CD14-positive monocyte (primary cell): ENCODE measurements at regions not wholly inside any gene's neighbourhood (a gene's known extent, or its start where the extent isn't known, plus 50 kb on each side); places are given as distances from the start of the nearest gene placed in this dataset.

Experiments used
- DNase-seq, 3 donors: peaks; one replicate each; pipeline ENCODE4 v3.0.0-alpha.2; 2011 to 2022
- H2AFZ ChIP-seq: 2 replicates; pipeline ENCODE4 v1.6.0; 2012; ENCODE audit warnings: mild to moderate bottlenecking, low read depth, low read length, inconsistent platforms; ENCODE audit not compliant: insufficient read depth, poor library complexity, severe bottlenecking
- H3K27ac ChIP-seq, 2 donors: 1 replicate in 1 of 2; 2 replicates in 1 of 2; pipeline ENCODE4 v1.5.1; 2012 to 2013; ENCODE audit warnings: low read length in 2 of 2, control low read depth in 1 of 2, inconsistent platforms in 1 of 2, low read depth in 1 of 2, mild to moderate bottlenecking in 1 of 2
- H3K27me3 ChIP-seq, 2 donors: one replicate each; pipeline versions ENCODE4 v1.6.0 to v1.6.1; 2011 to 2013; ENCODE audit warnings: low read length in 2 of 2; ENCODE audit not compliant: control insufficient read depth in 2 of 2, insufficient read depth in 2 of 2
- H3K36me3 ChIP-seq, 2 donors: replicated peaks in 1 of 2; 1 replicate in 1 of 2; 2 replicates in 1 of 2; pipeline versions ENCODE4 v1.5.1 to v1.6.1; 2012 to 2013; ENCODE audit warnings: low read length in 2 of 2, control low read depth in 1 of 2, inconsistent platforms in 1 of 2, mild to moderate bottlenecking in 1 of 2; ENCODE audit not compliant: insufficient read depth in 2 of 2, control insufficient read depth in 1 of 2
- H3K4me1 ChIP-seq, 2 donors: 1 replicate in 1 of 2; 2 replicates in 1 of 2; pipeline versions ENCODE4 v1.5.1 to v1.6.1; 2012 to 2013; ENCODE audit warnings: low read length in 2 of 2, control low read depth in 1 of 2, inconsistent platforms in 1 of 2, mild to moderate bottlenecking in 1 of 2, moderate library complexity in 1 of 2; ENCODE audit not compliant: insufficient read depth in 2 of 2, control insufficient read depth in 1 of 2
- H3K4me2 ChIP-seq: replicated peaks from 2 replicates; pipeline ENCODE3; 2012; ENCODE audit warnings: low read length, moderate library complexity, mild to moderate bottlenecking; ENCODE audit not compliant: poor library complexity, severe bottlenecking; ENCODE audit errors: extremely low read depth
- H3K4me3 ChIP-seq, 3 experiments: fragments of 200-600 bp in 1 of 3; sonication (generic) in 1 of 3; replicated peaks in 1 of 3; 1 replicate in 2 of 3; 2 replicates in 1 of 3; pipeline ENCODE4 v1.5.1; 2011 to 2013; ENCODE audit warnings: low read length in 3 of 3, mild to moderate bottlenecking in 3 of 3, control low read depth in 2 of 3, low read depth in 2 of 3, inconsistent platforms in 1 of 3, moderate library complexity in 1 of 3
- H3K79me2 ChIP-seq: 2 replicates; pipeline ENCODE4 v1.6.0; 2012; ENCODE audit warnings: mild to moderate bottlenecking, control low read depth, inconsistent platforms, low read length, moderate library complexity; ENCODE audit not compliant: insufficient read depth
- H3K9ac ChIP-seq: 2 replicates; pipeline ENCODE4 v1.6.0; 2017; ENCODE audit warnings: low read length, mild to moderate bottlenecking; ENCODE audit not compliant: insufficient read depth, poor library complexity, severe bottlenecking
- H3K9me3 ChIP-seq, 2 donors: replicated peaks in 1 of 2; 1 replicate in 1 of 2; 2 replicates in 1 of 2; pipeline versions ENCODE4 v1.5.1 to v1.6.1; 2012 to 2013; ENCODE audit warnings: low read length in 2 of 2, control low read depth in 1 of 2; ENCODE audit not compliant: control insufficient read depth in 1 of 2, insufficient read depth in 1 of 2
- H4K20me1 ChIP-seq: 2 replicates; pipeline ENCODE4 v1.6.0; 2012; ENCODE audit warnings: mild to moderate bottlenecking, low read length, control low read depth, moderate library complexity; ENCODE audit not compliant: insufficient read depth
- H3K27ac Mint-ChIP-seq, 7 donors: one replicate each; pipeline ENCODE4 v1.8.0; 2020; ENCODE audit warnings: mild to moderate bottlenecking in 7 of 7, mixed read lengths in 7 of 7, moderate library complexity in 6 of 7, inconsistent platforms in 2 of 7
- H3K27me3 Mint-ChIP-seq, 3 donors: one replicate each; pipeline ENCODE4 v1.8.0; 2021 to 2022; ENCODE audit warnings: low read depth in 3 of 3, mild to moderate bottlenecking in 3 of 3, mixed read lengths in 3 of 3, moderate library complexity in 3 of 3, inconsistent platforms in 1 of 3
- H3K36me3 Mint-ChIP-seq, 2 donors: one replicate each; pipeline ENCODE4 v1.8.0; 2020; ENCODE audit warnings: mixed read lengths in 2 of 2, inconsistent platforms in 1 of 2, mild to moderate bottlenecking in 1 of 2
- H3K4me1 Mint-ChIP-seq: one replicate; pipeline ENCODE4 v1.8.0; 2020; ENCODE audit warnings: mild to moderate bottlenecking, mixed read lengths
- H3K4me3 Mint-ChIP-seq, 2 donors: one replicate each; pipeline ENCODE4 v1.8.0; 2020; ENCODE audit warnings: mild to moderate bottlenecking in 2 of 2, mixed read lengths in 2 of 2, moderate library complexity in 1 of 2
- H3K9me3 Mint-ChIP-seq, 7 donors: one replicate each; pipeline ENCODE4 v1.8.0; 2020 to 2022; ENCODE audit warnings: mixed read lengths in 7 of 7, mild to moderate bottlenecking in 6 of 7, moderate library complexity in 6 of 7, inconsistent platforms in 2 of 7
- WGBS: methylation state at CpG from one replicate; pipeline ENCODE4 v1.1.5; 2013; ENCODE audit warnings: missing lambda C conversion rate; ENCODE audit not compliant: insufficient coverage; 5-methylcytosine and 5-hydroxymethylcytosine counted together
- intact Hi-C, 2 donors: fragments of 100-400 bp; cut with micrococcal nuclease; formaldehyde crosslinking; loops; one replicate each; pipeline versions ENCODE4 v1.15.0 to v1.15.1; 2023
- TF ChIP-seq, protein P1 (sequence below): fragments of 200-600 bp; IDR thresholded peaks from one replicate; pipeline ENCODE4 v1.8.0; 2022; ENCODE audit warnings: antibody characterized with exemption, mild to moderate bottlenecking

DNA sequence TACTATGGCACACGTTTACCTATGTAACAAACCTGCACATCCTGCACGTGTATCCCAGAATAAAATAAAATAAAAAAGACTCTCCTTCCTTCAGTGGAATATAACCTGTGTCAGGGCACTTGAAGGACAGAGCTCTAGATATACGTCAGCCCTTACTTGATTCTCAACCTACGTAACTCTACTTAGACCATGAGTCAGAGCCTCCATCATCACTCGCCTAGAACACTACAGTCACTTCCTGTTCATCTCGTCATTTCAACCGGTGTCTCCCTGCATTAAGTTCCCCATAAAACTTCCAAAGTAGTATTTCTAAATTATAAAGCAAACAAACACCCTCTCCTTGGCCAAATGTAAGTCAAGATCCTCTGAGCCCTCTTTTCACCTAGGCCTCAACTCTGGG is 243.5 kb upstream of the CCNG1 start:
- no peak overlapping the region for H3K27ac Mint-ChIP-seq
- Histone ChIP-seq H3K4me3 (no peak overlapping the region), H3K27me3 (no peaks in the 10 kb centered on the region), H3K36me3 (no peaks in the 10 kb centered on the region), H3K27ac (no peak overlapping the region), H3K4me1 (no peaks in the 10 kb centered on the region), H3K9ac (no peak overlapping the region), H3K9me3 (peaks cover 0 to 14% of the 10 kb centered on the region in 2 donors), H3K79me2 (no peaks in the 10 kb centered on the region), H4K20me1 (no peaks in the 10 kb centered on the region), H3K4me2 (no peak overlapping the region), H2AFZ (no peak overlapping the region)
- H3K27me3 Mint-ChIP-seq: no peaks in the 10 kb centered on the region
- no peak for DNase-seq
- intact Hi-C loops: no loop called here
- WGBS: 100% methylated on average over 2 of the region's 7 CpGs
- no peak overlapping the region for H3K4me3 Mint-ChIP-seq
- no peaks in the 10 kb centered on the region for H3K36me3 Mint-ChIP-seq
- TF ChIP-seq, protein P1, sequence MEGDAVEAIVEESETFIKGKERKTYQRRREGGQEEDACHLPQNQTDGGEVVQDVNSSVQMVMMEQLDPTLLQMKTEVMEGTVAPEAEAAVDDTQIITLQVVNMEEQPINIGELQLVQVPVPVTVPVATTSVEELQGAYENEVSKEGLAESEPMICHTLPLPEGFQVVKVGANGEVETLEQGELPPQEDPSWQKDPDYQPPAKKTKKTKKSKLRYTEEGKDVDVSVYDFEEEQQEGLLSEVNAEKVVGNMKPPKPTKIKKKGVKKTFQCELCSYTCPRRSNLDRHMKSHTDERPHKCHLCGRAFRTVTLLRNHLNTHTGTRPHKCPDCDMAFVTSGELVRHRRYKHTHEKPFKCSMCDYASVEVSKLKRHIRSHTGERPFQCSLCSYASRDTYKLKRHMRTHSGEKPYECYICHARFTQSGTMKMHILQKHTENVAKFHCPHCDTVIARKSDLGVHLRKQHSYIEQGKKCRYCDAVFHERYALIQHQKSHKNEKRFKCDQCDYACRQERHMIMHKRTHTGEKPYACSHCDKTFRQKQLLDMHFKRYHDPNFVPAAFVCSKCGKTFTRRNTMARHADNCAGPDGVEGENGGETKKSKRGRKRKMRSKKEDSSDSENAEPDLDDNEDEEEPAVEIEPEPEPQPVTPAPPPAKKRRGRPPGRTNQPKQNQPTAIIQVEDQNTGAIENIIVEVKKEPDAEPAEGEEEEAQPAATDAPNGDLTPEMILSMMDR: no peak
- H3K4me1 Mint-ChIP-seq: no peaks in the 10 kb centered on the region
- peaks cover 0 to 6% (median 2%) of the 10 kb centered on the region in 7 donors for H3K9me3 Mint-ChIP-seq

DNA sequence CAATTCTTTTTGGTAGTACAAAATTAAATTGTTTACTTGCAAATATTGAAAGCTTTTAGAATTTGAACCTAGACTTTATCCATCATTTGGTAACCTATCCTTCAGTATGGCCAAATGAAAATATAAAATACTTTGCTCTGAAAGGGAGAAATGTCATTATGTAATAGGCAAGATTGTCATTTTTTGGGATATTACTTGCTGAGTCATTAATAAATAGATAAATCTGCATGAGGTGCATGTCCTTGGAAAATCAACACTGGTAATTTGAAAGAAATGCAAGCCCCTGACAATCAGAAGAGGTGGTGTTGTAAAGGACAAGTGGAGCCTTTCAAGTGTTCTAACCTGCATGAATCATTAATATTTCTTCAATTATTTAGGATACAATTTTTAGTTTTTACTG is 231.8 kb upstream of the CCNG1 start:
- Mint-ChIP-seq H3K27me3 (peaks cover 0 to 2% (median 1%) of the 10 kb centered on the region in 3 donors), H3K36me3 (no peaks in the 10 kb centered on the region), H3K27ac (no peak overlapping the region), H3K9me3 (peaks cover 0 to 8% (median 3%) of the 10 kb centered on the region in 7 donors), H3K4me3 (no peak overlapping the region), H3K4me1 (no peaks in the 10 kb centered on the region)
- Histone ChIP-seq H3K27me3 (no peaks in the 10 kb centered on the region), H3K9ac (no peak overlapping the region), H3K4me3 (no peak overlapping the region), H3K79me2 (no peaks in the 10 kb centered on the region), H4K20me1 (no peaks in the 10 kb centered on the region), H3K9me3 (peaks cover 2 to 11% of the 10 kb centered on the region in 2 donors), H2AFZ (no peak overlapping the region), H3K36me3 (no peaks in the 10 kb centered on the region), H3K27ac (no peak overlapping the region), H3K4me1 (no peaks in the 10 kb centered on the region), H3K4me2 (no peak overlapping the region)
- intact Hi-C loops: no loop called here
- no peak for DNase-seq
- TF ChIP-seq, protein P1: no peak
